Skeletal muscle tissue (tissue), 3 donors: ENCODE measurements at regions not wholly inside any gene's neighbourhood (a gene's known extent, or its start where the extent isn't known, plus 50 kb on each side); places are given as distances from the start of the nearest gene placed in this dataset.
"Not testable (repeated sequence)": the region's sequence is repeated elsewhere in the genome, so short reads cannot be mapped to it uniquely, and the experiment has no call there.

Experiments used
- H3K27ac ChIP-seq: one replicate; pipeline ENCODE4 v1.7.0; 2013; ENCODE audit warnings: mild to moderate bottlenecking, low read depth, low read length, inconsistent platforms
- H3K27me3 ChIP-seq, 3 donors: one replicate each; pipeline ENCODE4 v1.7.0; 2013; ENCODE audit warnings: low read length in 3 of 3; ENCODE audit not compliant: control insufficient read depth in 3 of 3, insufficient read depth in 3 of 3
- H3K36me3 ChIP-seq, 3 donors: one replicate each; pipeline ENCODE4 v1.7.0; 2013; ENCODE audit warnings: low read length in 3 of 3; ENCODE audit not compliant: control insufficient read depth in 3 of 3, insufficient read depth in 3 of 3
- H3K4me1 ChIP-seq, 3 donors: one replicate each; pipeline ENCODE4 v1.7.0; 2013; ENCODE audit warnings: low read length in 3 of 3, mild to moderate bottlenecking in 3 of 3; ENCODE audit not compliant: control insufficient read depth in 3 of 3, insufficient read depth in 3 of 3
- H3K4me3 ChIP-seq, 3 donors: one replicate each; pipeline ENCODE4 v1.7.0; 2013; ENCODE audit warnings: low read length in 3 of 3
- H3K9ac ChIP-seq, 3 donors: one replicate each; pipeline ENCODE4 v1.7.0; 2013; ENCODE audit warnings: low read length in 3 of 3, mild to moderate bottlenecking in 3 of 3, moderate library complexity in 2 of 3, low read depth in 1 of 3
- H3K9me3 ChIP-seq, 3 donors: one replicate each; pipeline ENCODE4 v1.7.0; 2013; ENCODE audit warnings: low read length in 3 of 3; ENCODE audit not compliant: control insufficient read depth in 3 of 3
- donor health status: Osteomylitis.

GRCh38 chr1:221967538-221967937 lies 225.6 kb upstream of the DUSP10 start:
- not testable (repeated sequence) for H3K4me1 ChIP-seq, H3K27ac ChIP-seq, H3K9ac ChIP-seq, H3K4me3 ChIP-seq, H3K9me3 ChIP-seq, H3K36me3 ChIP-seq, H3K27me3 ChIP-seq

GRCh38 chr1:221966888-221967287 lies 225.0 kb upstream of the DUSP10 start:
- not testable (repeated sequence) for H3K9me3 ChIP-seq, H3K9ac ChIP-seq, H3K36me3 ChIP-seq, H3K27me3 ChIP-seq, H3K4me3 ChIP-seq, H3K4me1 ChIP-seq, H3K27ac ChIP-seq

GRCh38 chr1:221965891-221966290 lies 224.0 kb upstream of the DUSP10 start:
- not testable (repeated sequence) for H3K9me3 ChIP-seq, H3K36me3 ChIP-seq, H3K9ac ChIP-seq, H3K27ac ChIP-seq, H3K27me3 ChIP-seq, H3K4me3 ChIP-seq, H3K4me1 ChIP-seq

GRCh38 chr1:221965252-221965651 lies 223.4 kb upstream of the DUSP10 start:
- Histone ChIP-seq H3K36me3 (no peaks in the 10 kb centered on the region), H3K9ac (no peak overlapping the region), H3K27me3 (no peaks in the 10 kb centered on the region), H3K9me3 (no peaks in the 10 kb centered on the region), H3K27ac (no peak overlapping the region), H3K4me1 (no peaks in the 10 kb centered on the region), H3K4me3 (no peak overlapping the region)

GRCh38 chr1:221963742-221964141 lies 221.9 kb upstream of the DUSP10 start:
- H3K9ac ChIP-seq, result no peak overlapping the region
- H3K4me1 ChIP-seq, result no peaks in the 10 kb centered on the region
- H3K4me3 ChIP-seq, result no peak overlapping the region
- H3K27me3 ChIP-seq, result no peaks in the 10 kb centered on the region
- no peaks in the 10 kb centered on the region for H3K9me3 ChIP-seq
- no peak overlapping the region for H3K27ac ChIP-seq
- H3K36me3 ChIP-seq, result no peaks in the 10 kb centered on the region

GRCh38 chr1:221962385-221962784 lies 220.5 kb upstream of the DUSP10 start:
- Histone ChIP-seq H3K4me3 (no peak overlapping the region), H3K9me3 (no peaks in the 10 kb centered on the region), H3K4me1 (no peaks in the 10 kb centered on the region), H3K9ac (no peak overlapping the region), H3K27me3 (no peaks in the 10 kb centered on the region), H3K36me3 (no peaks in the 10 kb centered on the region), H3K27ac (no peak overlapping the region)

GRCh38 chr1:221961532-221962292 lies 219.8 kb upstream of the DUSP10 start:
- Histone ChIP-seq H3K4me1 (no peaks in the 10 kb centered on the region), H3K9ac (no peak overlapping the region), H3K9me3 (no peaks in the 10 kb centered on the region), H3K27ac (no peak overlapping the region), H3K4me3 (no peak overlapping the region), H3K27me3 (no peaks in the 10 kb centered on the region), H3K36me3 (no peaks in the 10 kb centered on the region)

- not testable (repeated sequence) for H3K9ac ChIP-seq, H3K4me3 ChIP-seq, H3K4me1 ChIP-seq, H3K27ac ChIP-seq, H3K36me3 ChIP-seq, H3K9me3 ChIP-seq, H3K27me3 ChIP-seq
Observed at GRCh38 chr1:221958161-221958562, 216.3 kb upstream of the DUSP10 start.

GRCh38 chr1:221957350-221957749 lies 215.5 kb upstream of the DUSP10 start:
- not testable (repeated sequence) for H3K27me3 ChIP-seq, H3K4me3 ChIP-seq, H3K4me1 ChIP-seq, H3K36me3 ChIP-seq, H3K27ac ChIP-seq, H3K9me3 ChIP-seq, H3K9ac ChIP-seq

GRCh38 chr1:221949996-221950395 lies 208.1 kb upstream of the DUSP10 start:
- Histone ChIP-seq H3K9ac (no peak overlapping the region), H3K27ac (no peak overlapping the region), H3K4me3 (no peak overlapping the region), H3K4me1 (no peaks in the 10 kb centered on the region), H3K9me3 (peaks cover 0 to 2% (median 2%) of the 10 kb centered on the region in 3 donors), H3K36me3 (no peaks in the 10 kb centered on the region), H3K27me3 (no peaks in the 10 kb centered on the region)
